HepG2 (cell line): ENCODE measurements at regions not wholly inside any gene's neighbourhood (a gene's known extent, or its start where the extent isn't known, plus 50 kb on each side); places are given as distances from the start of the nearest gene placed in this dataset.

Source experiments
- ATAC-seq: fragments of 200-7000 bp; cut with Tn5 transposase; 3 replicates; pipeline ENCODE4 v1.9.1; 2020; ENCODE audit warnings: mild to moderate bottlenecking, moderate library complexity
- BruUV-seq: library from RNA; stranded (reverse); fragments of 400-500 nt; replicated peaks from 2 replicates; lab custom pipeline; 2021; lab: Mats Ljungman, UMichigan
- CTCF ChIA-PET: fragments of 300-600 bp; formaldehyde crosslinking; extraction: SDS; loops from one replicate; lab custom pipeline; 2021; ENCODE audit warnings: low total read pairs, inconsistent platforms, low intra/inter-chr PET ratio; lab: Yijun Ruan, JAX
- POLR2A ChIA-PET: fragments of 350-600 bp; sonication (Branson Sonifier 250); formaldehyde crosslinking; loops from one replicate; lab custom pipeline; 2020; ENCODE audit warnings: antibody characterized with exemption, inconsistent platforms; lab: Yijun Ruan, JAX
- DNase-seq: peaks from one replicate; pipeline ENCODE4 v3.0.0-alpha.2; 2015; ENCODE audit warnings: low spot score
- FAIRE-seq: peaks from 3 replicates; lab custom pipeline; 2011; peaks lifted over from hg19 to GRCh38; lab: Jason Lieb, UNC
- H2AFZ ChIP-seq: one replicate; pipeline ENCODE4 v1.6.1; 2011; ENCODE audit warnings: low read length, inconsistent platforms
- H3K27ac ChIP-seq: fragments of 300-600 bp; 3 replicates; pipeline ENCODE4 v1.8.0; 2011; ENCODE audit warnings: mixed run types, mild to moderate bottlenecking, mixed read lengths, low read length, inconsistent platforms; ENCODE audit not compliant: insufficient read depth; ENCODE audit errors: extremely low read length
- H3K27me3 ChIP-seq, 2 experiments: fragments of 200-600 bp in 1 of 2; 2 replicates in 1 of 2; 3 replicates in 1 of 2; pipeline versions ENCODE4 v1.6.0 to v1.8.0; 2011; ENCODE audit warnings: low read length in 2 of 2, mild to moderate bottlenecking in 2 of 2, moderate library complexity in 2 of 2, inconsistent platforms in 1 of 2; ENCODE audit not compliant: insufficient read depth in 2 of 2, control insufficient read depth in 1 of 2
- H3K36me3 ChIP-seq, 2 experiments: fragments of 200-600 bp in 1 of 2; replicated peaks in 1 of 2; 2 replicates in 1 of 2; 3 replicates in 1 of 2; pipeline versions ENCODE4 v1.5.1 to v1.8.0; 2011; ENCODE audit warnings: low read length in 2 of 2, inconsistent platforms in 1 of 2; ENCODE audit not compliant: insufficient read depth in 2 of 2, control insufficient read depth in 1 of 2
- H3K4me1 ChIP-seq: 2 replicates; pipeline ENCODE4 v1.5.1; 2012; ENCODE audit warnings: low read length, inconsistent platforms; ENCODE audit not compliant: insufficient read depth
- H3K4me2 ChIP-seq: 2 replicates; pipeline ENCODE4 v1.6.0; 2011; ENCODE audit warnings: low read depth, low read length, inconsistent platforms
- H3K4me3 ChIP-seq, 3 experiments: fragments of 200-600 bp in 1 of 3; sonication (generic), shearing (Covaris generic) in 1 of 3; replicated peaks in 1 of 3; 2 replicates each; pipeline ENCODE4 v1.5.1; 2011 to 2016; ENCODE audit warnings: low read length in 3 of 3, inconsistent platforms in 2 of 3, low read depth in 2 of 3, mild to moderate bottlenecking in 2 of 3, control low read depth in 1 of 3, mixed read lengths in 1 of 3; ENCODE audit not compliant: insufficient read depth in 1 of 3
- H3K79me2 ChIP-seq: one replicate; pipeline ENCODE4 v1.6.1; 2011; ENCODE audit warnings: low read length, inconsistent platforms; ENCODE audit not compliant: insufficient read depth
- H3K9ac ChIP-seq: 2 replicates; pipeline ENCODE4 v1.6.0; 2011; ENCODE audit warnings: mild to moderate bottlenecking, low read depth, low read length, inconsistent platforms; ENCODE audit not compliant: insufficient read depth
- H3K9me3 ChIP-seq: 2 replicates; pipeline ENCODE4 v1.5.1; 2012; ENCODE audit warnings: mild to moderate bottlenecking, low read length
- H4K20me1 ChIP-seq: 2 replicates; pipeline ENCODE4 v1.6.0; 2011; ENCODE audit warnings: inconsistent platforms, mild to moderate bottlenecking, low read length, moderate library complexity; ENCODE audit not compliant: insufficient read depth
- GABPA ChIP-seq, 2 experiments: IDR thresholded peaks; 2 replicates each; pipeline ENCODE4 v1.6.1; 2011 to 2016; ENCODE audit warnings: low read depth in 2 of 2, low read length in 1 of 2, missing biosample characterization in 1 of 2, missing genetic modification characterization in 1 of 2
- HOXA9 ChIP-seq: sonication (generic); formaldehyde crosslinking; IDR thresholded peaks from 2 replicates; pipeline ENCODE4 v1.8.1; 2022; ENCODE audit warnings: missing genetic modification reagents, mild to moderate bottlenecking, moderate library complexity, borderline replicate concordance
- MED13 ChIP-seq: sonication (generic); formaldehyde crosslinking; IDR thresholded peaks from 2 replicates; pipeline ENCODE4 v1.5.0; 2020; ENCODE audit warnings: missing genetic modification reagents
- PCBP2 ChIP-seq: fragments of 200-400 bp; formaldehyde crosslinking; optimal IDR thresholded peaks from 2 replicates; pipeline ENCODE3; 2018; ENCODE audit warnings: low read length, low read depth; ENCODE audit not compliant: poor library complexity, severe bottlenecking
- POLR2A ChIP-seq, 2 experiments: IDR thresholded peaks; 2 replicates each; pipeline ENCODE4 v1.6.1; 2011; ENCODE audit warnings: low read depth in 2 of 2, low read length in 2 of 2, mild to moderate bottlenecking in 1 of 2, moderate library complexity in 1 of 2; ENCODE audit not compliant: insufficient read depth in 1 of 2
- SAFB2 ChIP-seq: sonication (generic); formaldehyde crosslinking; IDR thresholded peaks from 2 replicates; pipeline ENCODE4 v1.5.1; 2020; ENCODE audit warnings: missing genetic modification reagents, low read depth, mild to moderate bottlenecking, borderline replicate concordance
- SATB2 ChIP-seq: sonication (generic); formaldehyde crosslinking; IDR thresholded peaks from 2 replicates; pipeline ENCODE4 v1.5.0; 2020; ENCODE audit warnings: missing genetic modification reagents
- SIN3A ChIP-seq: IDR thresholded peaks from 2 replicates; pipeline ENCODE4 v1.6.1; 2011; ENCODE audit warnings: low read depth, mild to moderate bottlenecking, control low read depth, low read length, borderline replicate concordance
- ZNF281 ChIP-seq: sonication (generic); formaldehyde crosslinking; IDR thresholded peaks from 2 replicates; pipeline ENCODE4 v1.4.0; 2020; ENCODE audit warnings: missing genetic modification reagents, borderline replicate concordance
- ZNF446 ChIP-seq: sonication (generic); formaldehyde crosslinking; IDR thresholded peaks from 2 replicates; pipeline ENCODE4 v1.5.0; 2020; ENCODE audit warnings: mild to moderate bottlenecking, missing genetic modification reagents
- ZNF513 ChIP-seq: sonication (generic); formaldehyde crosslinking; conservative IDR thresholded peaks from 2 replicates; pipeline ENCODE4 v1.5.0; 2020; ENCODE audit warnings: missing genetic modification reagents
- ZNF530 ChIP-seq: sonication (generic); formaldehyde crosslinking; IDR thresholded peaks from 2 replicates; pipeline ENCODE4 v1.5.0; 2020; ENCODE audit warnings: low read depth, mild to moderate bottlenecking, missing genetic modification reagents
- ZNF678 ChIP-seq: sonication (generic); formaldehyde crosslinking; IDR thresholded peaks from 2 replicates; pipeline ENCODE4 v1.4.0; 2020; ENCODE audit warnings: mild to moderate bottlenecking, missing genetic modification reagents
- ZNF713 ChIP-seq: sonication (generic); formaldehyde crosslinking; IDR thresholded peaks from 2 replicates; pipeline ENCODE4 v1.4.0; 2020; ENCODE audit warnings: mild to moderate bottlenecking, missing genetic modification reagents
- ZNF781 ChIP-seq: sonication (generic); formaldehyde crosslinking; IDR thresholded peaks from 2 replicates; pipeline ENCODE4 v1.5.1; 2020; ENCODE audit warnings: borderline replicate concordance, mild to moderate bottlenecking, missing genetic modification reagents; ENCODE audit errors: not compliant biosample characterization
- WGBS: methylation state at CpG from one replicate; pipeline ENCODE4 v1.1.6; 2017; ENCODE audit warnings: low lambda C conversion rate; 5-methylcytosine and 5-hydroxymethylcytosine counted together
- in situ Hi-C: cut with HindIII; loops from 2 replicates; pipeline ENCODE4 v1.10.0; 2017; ENCODE audit warnings: low pct_unique_long_range_greater_than_20kb; ENCODE audit not compliant: extremely low pct_ligation_motif_present
- intact Hi-C: fragments of 100-400 bp; cut with micrococcal nuclease; formaldehyde crosslinking; loops from one replicate; pipeline ENCODE4 v1.10.0; 2022; ENCODE audit not compliant: unreplicated experiment

- no peaks in the 10 kb centered on the region for H3K4me1 ChIP-seq
- TF ChIP-seq ZNF530 (CRISPR knock-in tag) (no peak), ZNF678 (CRISPR knock-in tag) (no peak), POLR2A (IDR thresholded peaks at IDR 0.05; ENCODE audit: insufficient read depth in 1 of 2, low read depth in 2 of 2, low read length in 2 of 2) (no peak)
- TF ChIP-seq, all 625 proteins: peak for 0
- Histone ChIP-seq H2AFZ (no peak overlapping the region), H3K4me2 (no peak overlapping the region), H3K9me3 (peaks cover 83% of the 10 kb centered on the region), H3K27me3 (no peaks in the 10 kb centered on the region), H3K36me3 (no peaks in the 10 kb centered on the region), H3K4me3 (no peak overlapping the region), H4K20me1 (no peaks in the 10 kb centered on the region), H3K9ac (no peak overlapping the region), H3K27ac (no peak overlapping the region), H3K79me2 (no peaks in the 10 kb centered on the region)
- BruUV-seq, result no TSS peak
- in situ Hi-C loops (no loop called here), intact Hi-C loops (no loop called here)
- FAIRE-seq (no peak), ATAC-seq (no peak), DNase-seq (no peak)
- POLR2A ChIA-PET, result no interaction called here
- 0% methylated on average over 1 of the region's 1 CpG for WGBS
- CTCF ChIA-PET, result no interaction called here
Measured at GRCh38 chr16:64738321-64738960, 383.4 kb downstream of the CDH11 start.

- ATAC-seq (no peak), DNase-seq (no peak), FAIRE-seq (no peak)
- ChIA-PET CTCF (no interaction called here), POLR2A (no interaction called here)
- Histone ChIP-seq H3K4me1 (no peaks in the 10 kb centered on the region), H4K20me1 (no peaks in the 10 kb centered on the region), H3K27ac (no peak overlapping the region), H3K4me2 (no peak overlapping the region), H3K9ac (no peak overlapping the region), H3K9me3 (peaks cover 85% of the 10 kb centered on the region), H3K79me2 (no peaks in the 10 kb centered on the region), H3K4me3 (no peak overlapping the region), H3K27me3 (no peaks in the 10 kb centered on the region), H3K36me3 (no peaks in the 10 kb centered on the region), H2AFZ (no peak overlapping the region)
- WGBS, result 29% methylated on average over 2 of the region's 2 CpGs
- in situ Hi-C loops, result no loop called here
- intact Hi-C loops, result no loop called here
- BruUV-seq, result no TSS peak
- no peak for TF ChIP-seq SATB2 (CRISPR knock-in tag)
- TF ChIP-seq PCBP2, result no peak
- TF ChIP-seq ZNF281 (CRISPR knock-in tag), result no peak
- TF ChIP-seq SIN3A, result no peak
- no peak for TF ChIP-seq ZNF513 (CRISPR knock-in tag)
- TF ChIP-seq ZNF713, result no peak
- TF ChIP-seq MED13 (CRISPR knock-in tag), result no peak
- TF ChIP-seq GABPA (IDR thresholded peaks at IDR 0.05; ENCODE audit: low read depth, low read length), result no peak
- TF ChIP-seq GABPA (CRISPR knock-in tag; IDR thresholded peaks at IDR 0.05; ENCODE audit: low read depth), result no peak
- no peak for TF ChIP-seq SAFB2
- TF ChIP-seq ZNF781 (CRISPR knock-in tag), result no peak
- no peak for TF ChIP-seq ZNF446 (CRISPR knock-in tag)
- no peak for TF ChIP-seq HOXA9
Measured at GRCh38 chr16:64736857-64737256, 385.0 kb downstream of the CDH11 start.
